GM03348 (cell line): ENCODE measurements at regions not wholly inside any gene's neighbourhood (a gene's known extent, or its start where the extent isn't known, plus 50 kb on each side); places are given as distances from the start of the nearest gene placed in this dataset.

ENCODE experiments used
- DNase-seq: peaks from one replicate; pipeline ENCODE4 v3.0.0; 2012; ENCODE audit warnings: low spot score

- DNase-seq: no peak
These were observed 175.0 kb downstream of the RPLP1 start for GRCh38 chr15:69627548-69628158.

DNA sequence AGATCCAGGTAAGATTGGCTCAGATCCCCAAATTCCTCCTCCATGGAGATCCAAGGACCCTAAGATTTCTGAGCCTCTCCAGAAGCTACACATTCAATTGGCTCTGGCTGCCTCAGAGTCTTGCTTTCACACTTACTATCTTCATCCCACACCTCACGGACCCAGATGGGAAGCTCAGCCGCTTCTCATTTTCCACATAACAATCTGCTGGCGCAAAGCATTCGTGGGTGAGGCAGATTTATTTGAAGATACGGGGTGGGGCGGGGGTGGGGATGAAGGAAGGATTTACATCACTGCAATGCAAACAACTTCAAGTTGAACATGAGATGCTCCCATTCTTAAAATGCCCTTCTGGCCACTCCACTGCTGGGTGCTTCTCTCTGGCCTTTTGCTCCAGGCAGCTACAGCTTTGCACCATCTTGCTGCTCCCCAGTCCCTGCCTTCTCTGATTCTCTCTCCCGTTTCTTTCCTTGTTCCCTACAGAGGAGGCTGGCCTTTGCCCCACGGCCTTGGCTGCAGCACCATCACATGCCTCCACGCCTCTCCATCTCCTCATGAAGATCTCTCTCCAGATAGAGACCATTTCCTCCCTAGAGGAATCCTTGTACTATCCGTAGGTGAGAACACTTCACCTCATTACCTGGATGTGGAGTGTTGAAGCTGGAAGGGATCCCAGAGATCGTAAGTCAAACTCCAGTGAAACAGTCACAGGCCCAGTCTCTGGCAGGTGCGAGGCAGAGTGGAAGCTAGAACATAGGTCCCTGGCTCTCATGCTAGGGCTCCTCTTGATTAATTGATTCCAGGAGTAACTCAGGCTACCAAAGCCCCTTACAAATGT, 175.9 kb downstream of the RPLP1 start:
- no peak for DNase-seq

DNA sequence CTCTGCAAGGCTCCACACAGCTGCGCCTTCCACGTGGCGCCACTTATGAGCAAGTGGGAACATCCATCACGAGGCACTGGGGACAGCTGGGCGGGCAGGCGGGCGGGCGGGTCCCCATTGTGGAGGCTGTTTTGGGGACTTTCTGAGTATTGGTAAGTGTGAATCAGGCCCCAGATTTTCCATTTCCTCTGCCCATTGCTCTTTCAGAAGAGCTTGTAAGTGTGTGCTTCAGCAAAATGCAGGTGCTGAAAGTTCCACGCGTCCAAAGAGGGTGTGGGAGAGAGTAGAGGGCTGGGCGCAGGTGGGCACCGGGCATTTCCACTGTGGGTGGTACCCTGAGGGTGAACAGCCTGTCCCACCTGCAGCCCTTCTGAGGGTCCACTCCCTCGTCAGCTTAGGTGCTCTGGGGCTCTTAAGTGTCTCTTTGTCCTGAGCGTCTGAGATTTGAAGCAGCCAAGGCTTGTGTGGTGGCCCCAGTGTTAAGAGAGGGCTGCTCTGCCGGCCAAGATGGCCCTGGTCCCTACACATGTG, 177.1 kb downstream of the RPLP1 start:
- DNase-seq: no peak

GRCh38 chr15:69631005-69631404, 178.4 kb downstream of the RPLP1 start:
- DNase-seq: no peak

DNA sequence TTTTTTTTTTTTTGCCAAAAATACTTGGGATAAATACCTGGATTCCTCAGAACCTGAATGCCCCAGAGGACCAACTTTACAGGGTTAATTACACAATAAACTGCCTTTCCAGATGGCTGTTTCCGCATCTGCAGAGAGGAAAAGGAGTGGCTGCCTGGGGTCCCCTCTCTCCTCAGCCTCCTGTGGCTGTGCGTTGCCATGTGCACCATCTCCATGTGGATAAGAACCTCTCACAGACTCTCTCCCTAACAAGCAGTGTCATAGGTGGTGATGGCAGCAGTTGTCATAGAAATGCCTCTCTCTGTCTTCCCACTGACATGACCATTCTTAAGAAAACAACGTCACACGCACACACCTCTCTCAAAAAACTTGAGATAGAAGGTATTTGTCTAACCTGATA, 179.4 kb downstream of the RPLP1 start:
- no peak for DNase-seq

DNA sequence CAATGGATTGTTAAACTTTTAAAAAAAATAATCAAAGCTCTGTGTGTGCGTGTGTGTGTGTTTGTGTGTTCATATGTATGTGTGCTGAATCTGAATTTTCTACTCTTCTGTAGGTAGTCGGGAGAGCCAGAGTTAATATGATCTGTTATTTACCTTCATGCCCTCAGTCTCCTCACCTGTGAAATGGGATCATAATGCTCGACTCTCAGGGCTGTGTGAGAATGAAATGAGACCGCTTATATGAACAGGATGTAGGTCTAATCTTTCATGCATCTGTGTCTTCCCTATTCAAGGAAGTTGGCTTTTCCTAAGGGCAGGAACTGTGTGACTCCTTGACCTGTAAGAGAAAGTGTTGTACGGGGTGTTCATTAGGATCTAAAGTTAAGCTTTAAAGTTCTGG, 182.2 kb downstream of the RPLP1 start:
- DNase-seq: no peak

DNA sequence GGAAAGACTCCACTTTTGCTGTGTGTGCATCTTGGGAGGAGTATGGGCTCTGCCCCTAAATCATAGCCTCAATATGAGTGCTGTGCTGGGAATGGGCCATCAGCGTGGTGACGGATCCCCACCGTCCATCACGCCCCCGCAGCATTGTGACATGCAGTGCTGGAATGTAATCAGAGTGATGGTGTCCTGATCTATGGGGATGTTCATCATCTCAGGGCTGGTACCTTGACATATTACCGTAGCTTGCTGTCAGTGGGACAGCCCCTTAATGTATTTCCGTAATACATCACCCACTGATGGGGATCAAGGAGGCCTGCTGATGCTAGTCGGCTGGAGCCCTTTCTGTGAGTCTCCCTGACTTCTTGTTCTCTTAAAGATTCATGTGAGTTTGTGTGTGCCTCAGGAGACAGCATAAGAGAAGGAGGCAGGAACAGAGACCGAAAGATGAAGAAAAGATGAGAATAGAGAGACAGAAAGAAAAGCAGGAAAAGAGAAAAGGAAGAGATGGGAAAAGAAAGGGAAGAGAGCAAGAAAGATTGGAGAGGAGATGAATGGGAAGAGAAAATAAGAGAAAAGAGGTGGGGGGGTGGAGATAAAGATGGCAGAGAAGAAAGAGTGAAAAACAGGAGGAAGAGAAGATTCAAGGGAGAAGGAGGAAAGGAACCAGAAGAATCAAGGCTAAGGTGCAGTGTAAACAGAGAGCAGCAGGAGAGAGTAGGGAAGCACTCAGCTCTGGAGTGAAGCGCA, 183.7 kb downstream of the RPLP1 start:
- DNase-seq: no peak

DNA sequence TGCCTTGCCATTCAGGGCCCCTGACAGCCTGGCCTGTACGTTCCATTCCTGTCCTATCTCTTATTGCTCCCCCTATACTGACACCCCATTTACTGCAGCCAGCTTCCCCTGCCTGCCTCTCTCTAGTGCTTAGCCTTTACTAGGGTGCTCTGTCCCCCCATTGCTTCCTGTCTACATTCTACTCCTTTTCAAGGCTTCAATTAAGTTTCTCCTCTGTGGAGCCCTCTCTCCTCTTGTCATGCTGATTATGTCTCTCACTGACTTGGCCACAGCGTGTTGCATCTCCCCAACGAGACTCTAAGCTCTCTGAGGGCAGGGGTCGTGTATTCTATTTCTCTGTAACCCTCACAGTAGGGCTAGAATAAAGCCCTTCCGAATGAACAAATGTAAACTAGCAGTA, 185.2 kb downstream of the RPLP1 start:
- DNase-seq: no peak

- DNase-seq: no peak
These were observed 190.9 kb downstream of the RPLP1 start for GRCh38 chr15:69643476-69643875.

GRCh38 chr15:69643971-69644370, 191.4 kb downstream of the RPLP1 start:
- DNase-seq: no peak

DNA sequence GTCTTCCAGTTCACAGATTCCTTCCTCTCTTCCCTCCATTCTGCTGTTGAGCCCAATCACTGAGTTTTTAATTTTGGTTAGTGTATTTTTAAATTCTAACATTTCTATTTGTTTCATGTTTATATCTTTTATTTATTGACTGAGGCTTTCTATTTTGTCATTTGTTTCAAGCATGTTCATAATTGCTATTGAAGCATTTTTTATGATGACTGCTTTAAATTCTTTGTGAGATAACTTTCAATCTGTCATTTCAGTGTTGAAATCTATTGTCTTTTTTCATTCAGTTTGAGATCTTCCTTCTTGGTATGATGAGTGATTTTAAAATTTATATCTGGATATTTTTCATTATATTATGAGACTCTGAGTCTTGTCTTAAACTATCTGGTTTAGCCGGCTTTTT, 192.3 kb downstream of the RPLP1 start:
- DNase-seq: no peak

DNA sequence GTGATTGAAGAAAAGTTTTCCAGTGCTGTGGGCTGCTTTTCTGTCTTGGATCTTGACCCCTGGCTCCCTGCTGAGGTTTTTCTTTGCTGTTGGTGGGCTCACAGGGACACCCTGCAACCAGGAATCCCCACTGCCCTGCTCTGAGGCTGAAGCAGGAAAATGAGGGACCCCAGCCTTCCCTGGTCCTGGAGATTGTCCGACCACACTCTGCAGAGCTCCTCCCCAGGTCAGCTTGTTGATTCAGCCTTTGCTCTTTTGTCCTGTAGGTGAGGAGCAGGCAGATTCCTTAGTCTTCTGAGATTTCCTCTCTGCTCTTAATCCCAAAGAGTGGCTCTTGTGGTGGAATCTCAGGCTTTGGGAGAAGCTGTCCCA, 194.5 kb downstream of the RPLP1 start:
- no peak for DNase-seq

DNA sequence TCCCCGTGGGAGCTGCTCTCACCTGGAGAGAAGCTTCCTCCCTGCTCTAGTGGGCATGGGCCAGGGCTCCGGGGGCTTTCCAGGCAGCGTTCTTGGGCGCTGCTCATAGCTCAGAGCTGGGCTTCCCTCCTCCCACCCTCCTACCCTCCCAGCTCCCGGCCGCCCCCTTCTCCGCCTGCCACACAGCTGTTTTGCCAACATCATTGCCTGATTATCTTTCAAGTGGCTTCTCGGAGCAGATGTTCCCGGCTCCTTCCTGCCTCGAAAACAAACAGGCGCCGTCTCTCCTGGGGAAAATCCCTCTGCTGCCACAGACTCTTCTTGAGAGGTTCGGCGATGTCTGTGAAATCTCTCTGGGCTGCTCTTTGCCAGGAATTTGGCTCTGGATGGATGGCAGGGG, 195.6 kb downstream of the RPLP1 start:
- no peak for DNase-seq

GRCh38 chr15:69648775-69649735, 196.4 kb downstream of the RPLP1 start:
- DNase-seq: no peak

GRCh38 chr15:69652293-69652692, 199.7 kb downstream of the RPLP1 start:
- DNase-seq: no peak

GRCh38 chr15:69652751-69653305, 200.2 kb downstream of the RPLP1 start:
- no peak for DNase-seq

GRCh38 chr15:69653306-69653705, 200.7 kb downstream of the RPLP1 start:
- no peak for DNase-seq

DNA sequence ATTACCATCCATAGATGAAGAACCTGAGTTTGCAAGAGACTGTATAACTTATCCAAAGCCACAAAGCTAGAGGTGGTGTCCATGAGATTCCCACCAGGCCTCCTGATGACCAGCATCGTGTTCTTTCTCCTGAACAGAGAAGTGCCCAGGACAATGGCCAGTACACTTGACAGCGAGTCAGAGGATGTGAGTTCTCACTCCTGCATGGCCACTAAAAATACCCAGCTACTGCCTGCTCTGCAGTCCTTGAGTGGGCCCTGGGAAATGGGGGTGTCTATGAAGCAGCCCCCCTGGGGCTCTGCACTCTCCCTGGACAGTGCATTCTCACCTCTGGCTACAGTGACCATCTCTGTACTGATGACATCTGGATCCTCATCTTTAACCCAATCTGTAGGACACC, 201.2 kb downstream of the RPLP1 start:
- no peak for DNase-seq

- DNase-seq: no peak
These were observed 203.8 kb downstream of the RPLP1 start for GRCh38 chr15:69656271-69657030.

DNA sequence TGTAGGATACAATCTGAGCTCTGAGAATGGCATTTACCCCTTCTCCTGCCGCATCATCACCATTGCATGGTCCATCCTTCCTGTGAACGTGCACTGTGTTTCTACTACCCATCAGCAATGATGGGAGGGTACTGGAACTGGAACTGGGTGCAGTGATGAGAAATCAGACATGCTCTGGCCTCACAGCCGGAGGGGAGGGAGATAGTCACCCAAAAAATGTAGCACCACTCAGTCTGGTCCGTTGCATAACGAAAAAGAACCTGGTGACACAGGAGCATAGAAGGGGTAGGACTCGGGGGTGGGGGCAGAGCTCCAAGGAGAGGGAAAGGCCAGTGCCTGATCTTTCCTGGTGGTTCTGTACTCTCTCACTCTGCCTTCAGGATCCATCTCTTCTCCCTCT, 205.0 kb downstream of the RPLP1 start:
- DNase-seq: no peak
